ENCODE measurements at regions not wholly inside any gene's neighbourhood (a gene's known extent, or its start where the extent isn't known, plus 50 kb on each side); places are given as distances from the start of the nearest gene placed in this dataset.
"Not testable (repeated sequence)": the region's sequence is repeated elsewhere in the genome, so short reads cannot be mapped to it uniquely, and the experiment has no call there.

- no peak overlapping the region for H2AFZ ChIP-seq (ENCODE audit: low read depth, low read length)
- H4K20me1 ChIP-seq (ENCODE audit: insufficient read depth, low read length) = no peaks in the 10 kb centered on the region
- H3K36me3 ChIP-seq (ENCODE audit: insufficient read depth, low read length) = no peaks in the 10 kb centered on the region
- no peak overlapping the region for H3K4me3 ChIP-seq (ENCODE audit: low read depth in 1 of 2, low read length in 2 of 2)
- H3K4me2 ChIP-seq (ENCODE audit: insufficient read depth, low read length) = no peak overlapping the region
- H3K9ac ChIP-seq (ENCODE audit: low read depth, low read length) = no peak overlapping the region
- DNase-seq (no peak), ATAC-seq (ENCODE audit: insufficient read depth, low read depth) (no peak)
- no peaks in the 10 kb centered on the region for H3K79me2 ChIP-seq (ENCODE audit: insufficient read depth, low read length)
- H3K27me3 ChIP-seq (ENCODE audit: insufficient read depth, low read length, poor library complexity) = no peaks in the 10 kb centered on the region
- H3K9me3 ChIP-seq (ENCODE audit: insufficient read depth, low read length, severe bottlenecking) = no peaks in the 10 kb centered on the region
- TF ChIP-seq EZH2 (IDR thresholded peaks at IDR 0.05; ENCODE audit: borderline replicate concordance, low read depth, low read length, severe bottlenecking) = no peak
- peak; percentile 64 for TF ChIP-seq CTCF (IDR thresholded peaks at IDR 0.05; ENCODE audit: borderline replicate concordance, extremely low read depth, low read length, poor library complexity, severe bottlenecking)
- H3K27ac ChIP-seq (ENCODE audit: low read length) = no peak overlapping the region
- H3K4me1 ChIP-seq (ENCODE audit: insufficient read depth, low read length) = no peaks in the 10 kb centered on the region
Observed at GRCh38 chr21:24514081-24514733, 1093.1 kb downstream of the MRPL39 start.

- ATAC-seq (ENCODE audit: insufficient read depth, low read depth) (no peak), DNase-seq (no peak)
- H3K36me3 ChIP-seq (ENCODE audit: insufficient read depth, low read length) = no peaks in the 10 kb centered on the region
- H3K4me1 ChIP-seq (ENCODE audit: insufficient read depth, low read length) = no peaks in the 10 kb centered on the region
- no peaks in the 10 kb centered on the region for H4K20me1 ChIP-seq (ENCODE audit: insufficient read depth, low read length)
- H3K4me2 ChIP-seq (ENCODE audit: insufficient read depth, low read length) = no peak overlapping the region
- H3K9ac ChIP-seq (ENCODE audit: low read depth, low read length) = no peak overlapping the region
- TF ChIP-seq CTCF (IDR thresholded peaks at IDR 0.05; ENCODE audit: borderline replicate concordance, extremely low read depth, low read length, poor library complexity, severe bottlenecking) = no peak
- TF ChIP-seq EZH2 (IDR thresholded peaks at IDR 0.05; ENCODE audit: borderline replicate concordance, low read depth, low read length, severe bottlenecking) = no peak
- no peak overlapping the region for H3K4me3 ChIP-seq (ENCODE audit: low read depth in 1 of 2, low read length in 2 of 2)
- no peaks in the 10 kb centered on the region for H3K9me3 ChIP-seq (ENCODE audit: insufficient read depth, low read length, severe bottlenecking)
- no peaks in the 10 kb centered on the region for H3K79me2 ChIP-seq (ENCODE audit: insufficient read depth, low read length)
- H3K27me3 ChIP-seq (ENCODE audit: insufficient read depth, low read length, poor library complexity) = no peaks in the 10 kb centered on the region
- H2AFZ ChIP-seq (ENCODE audit: low read depth, low read length) = no peak overlapping the region
- no peak overlapping the region for H3K27ac ChIP-seq (ENCODE audit: low read length)
Observed at GRCh38 chr21:24509131-24509530, 1098.2 kb downstream of the MRPL39 start.

DNA sequence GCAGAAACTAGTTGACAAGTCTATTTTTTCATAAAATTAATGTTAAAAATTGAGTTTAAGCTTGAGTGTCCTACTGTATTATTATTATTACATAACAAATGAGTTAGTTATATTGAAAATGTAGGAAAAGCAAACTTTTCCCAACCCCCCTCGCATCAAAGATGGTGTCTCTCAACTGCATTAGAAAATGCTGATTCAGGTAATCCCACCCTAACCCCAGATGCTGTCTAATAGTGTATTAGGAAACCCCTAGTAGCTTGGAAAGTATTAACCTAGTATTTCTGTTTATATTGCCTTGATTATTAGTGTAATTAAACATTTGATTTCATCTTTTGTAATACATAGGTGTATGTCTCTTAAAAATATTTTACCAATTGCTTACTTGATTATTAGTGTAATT is 1120.3 kb downstream of the MRPL39 start:
- Histone ChIP-seq H3K9me3 (ENCODE audit: insufficient read depth, low read length, severe bottlenecking) (no peaks in the 10 kb centered on the region), H3K4me3 (ENCODE audit: low read depth in 1 of 2, low read length in 2 of 2) (no peak overlapping the region), H4K20me1 (ENCODE audit: insufficient read depth, low read length) (no peaks in the 10 kb centered on the region), H2AFZ (ENCODE audit: low read depth, low read length) (no peak overlapping the region), H3K79me2 (ENCODE audit: insufficient read depth, low read length) (no peaks in the 10 kb centered on the region), H3K27me3 (ENCODE audit: insufficient read depth, low read length, poor library complexity) (no peaks in the 10 kb centered on the region), H3K4me1 (ENCODE audit: insufficient read depth, low read length) (no peaks in the 10 kb centered on the region), H3K27ac (ENCODE audit: low read length) (no peak overlapping the region), H3K36me3 (ENCODE audit: insufficient read depth, low read length) (no peaks in the 10 kb centered on the region), H3K4me2 (ENCODE audit: insufficient read depth, low read length) (no peak overlapping the region), H3K9ac (ENCODE audit: low read depth, low read length) (no peak overlapping the region)
- DNase-seq (no peak), ATAC-seq (ENCODE audit: insufficient read depth, low read depth) (no peak)
- TF ChIP-seq CTCF (IDR thresholded peaks at IDR 0.05; ENCODE audit: borderline replicate concordance, extremely low read depth, low read length, poor library complexity, severe bottlenecking) (no peak), EZH2 (IDR thresholded peaks at IDR 0.05; ENCODE audit: borderline replicate concordance, low read depth, low read length, severe bottlenecking) (no peak)

- H3K4me2 ChIP-seq (ENCODE audit: insufficient read depth, low read length); H3K9me3 ChIP-seq (ENCODE audit: insufficient read depth, low read length, severe bottlenecking); H3K79me2 ChIP-seq (ENCODE audit: insufficient read depth, low read length); H3K9ac ChIP-seq (ENCODE audit: low read depth, low read length); H3K4me3 ChIP-seq (ENCODE audit: low read depth in 1 of 2, low read length in 2 of 2); H2AFZ ChIP-seq (ENCODE audit: low read depth, low read length); H3K27ac ChIP-seq (ENCODE audit: low read length); H3K4me1 ChIP-seq (ENCODE audit: insufficient read depth, low read length); H4K20me1 ChIP-seq (ENCODE audit: insufficient read depth, low read length); H3K36me3 ChIP-seq (ENCODE audit: insufficient read depth, low read length); DNase-seq; ATAC-seq (ENCODE audit: insufficient read depth, low read depth); H3K27me3 ChIP-seq (ENCODE audit: insufficient read depth, low read length, poor library complexity): not testable (repeated sequence)
Observed at GRCh38 chr21:24483361-24483760, 1123.9 kb downstream of the MRPL39 start.

All from DND-41 (cell line).